B cell (primary cell): ENCODE measurements at regions not wholly inside any gene's neighbourhood (a gene's known extent, or its start where the extent isn't known, plus 50 kb on each side); places are given as distances from the start of the nearest gene placed in this dataset.

Source experiments
- CTCF ChIP-seq: fragments of 200-600 bp; IDR thresholded peaks from one replicate; pipeline ENCODE4 v1.8.0; 2022; ENCODE audit warnings: antibody characterized with exemption, mild to moderate bottlenecking
- EZH2 ChIP-seq: IDR thresholded peaks from 2 replicates; pipeline ENCODE4 v1.6.1; 2012; ENCODE audit warnings: borderline replicate concordance, low read depth, mild to moderate bottlenecking, moderate library complexity, low read length; ENCODE audit not compliant: insufficient read depth, poor library complexity, severe bottlenecking

- no peak for TF ChIP-seq CTCF
- TF ChIP-seq EZH2, result no peak
Measured at GRCh38 chr6:141552463-141552862, 580.3 kb upstream of the GJE1 start.
